LHCN-M2 (cell line): ENCODE measurements at regions not wholly inside any gene's neighbourhood (a gene's known extent, or its start where the extent isn't known, plus 50 kb on each side); places are given as distances from the start of the nearest gene placed in this dataset.
A peak's percentile ranks its signal among the peaks of the same experiment; 100 is the strongest.

Experiments used
- DNase-seq: peaks from one replicate; pipeline ENCODE4 v3.0.0-alpha.2; 2012; ENCODE audit warnings: low read depth

DNA sequence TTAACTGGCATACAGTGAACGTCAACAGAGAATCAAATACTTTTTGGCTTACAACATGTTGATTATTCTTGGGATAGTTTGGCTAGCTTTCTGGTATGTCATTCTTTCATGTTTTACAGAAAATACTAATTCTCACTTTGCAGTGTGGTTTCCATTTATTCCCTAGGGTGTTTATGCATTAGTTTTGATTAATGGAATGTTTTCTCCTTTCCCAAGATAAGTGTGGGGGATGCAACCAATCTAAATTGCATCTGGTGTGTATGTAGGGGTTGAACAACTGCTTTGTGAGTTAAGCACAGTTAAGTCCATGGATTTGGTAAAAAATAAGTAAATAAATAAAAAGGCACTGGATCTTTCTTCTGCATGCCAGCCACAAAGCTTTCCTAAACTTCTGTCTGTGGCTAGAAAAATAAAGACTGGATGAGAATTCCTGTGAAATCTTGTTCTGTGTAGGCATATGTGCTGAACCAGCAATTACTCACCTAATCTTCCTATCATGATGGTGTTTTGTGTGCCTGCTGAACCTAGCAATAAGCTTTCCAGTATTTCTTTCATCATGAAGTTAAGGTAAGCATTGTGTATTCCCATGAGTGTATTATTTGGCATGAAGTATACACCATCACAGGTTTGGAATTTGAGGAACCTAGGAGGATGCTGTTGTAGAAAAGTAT is 50.6 kb upstream of the TENM3 start:
- DNase-seq = peak; percentile 54

DNA sequence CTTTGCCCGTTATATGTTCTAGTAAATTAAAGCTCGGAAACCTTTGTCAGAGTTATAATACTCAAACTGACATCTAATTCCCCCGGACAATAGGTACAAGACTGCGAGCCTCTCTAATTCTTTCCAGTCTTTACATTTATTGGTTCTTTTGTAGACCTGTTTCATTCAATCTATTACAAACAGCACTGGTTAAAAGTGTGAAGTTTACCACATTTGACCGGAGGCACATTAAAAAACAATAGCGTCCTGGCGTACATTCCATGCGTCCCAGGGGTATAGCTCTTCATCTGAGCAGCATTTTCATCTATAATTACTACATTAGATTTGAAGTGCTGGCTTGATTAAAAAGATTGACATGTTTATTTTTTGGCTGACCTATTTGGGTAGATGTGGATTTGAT is 49.9 kb upstream of the TENM3 start:
- no peak for DNase-seq
